ENCODE measurements at regions not wholly inside any gene's neighbourhood (a gene's known extent, or its start where the extent isn't known, plus 50 kb on each side); places are given as distances from the start of the nearest gene placed in this dataset.

DNA sequence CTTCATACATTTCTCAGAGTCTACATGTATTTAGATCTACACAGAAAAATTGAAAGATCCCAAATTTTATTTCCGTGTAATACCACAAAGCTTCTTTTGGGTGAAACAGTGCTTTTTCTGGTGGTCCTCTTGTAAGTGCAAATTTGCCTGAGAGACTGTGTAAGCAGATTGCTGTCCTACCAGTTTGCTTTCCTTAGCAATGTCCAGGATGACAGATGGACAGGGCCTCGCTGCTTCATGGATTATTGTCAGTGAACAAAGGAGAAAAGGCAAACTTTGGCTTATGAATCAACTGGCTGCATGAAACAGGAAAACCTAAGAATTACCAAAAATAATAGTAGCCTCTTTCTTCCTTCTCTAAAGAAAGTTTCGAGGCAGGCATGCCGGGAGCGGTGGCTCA lies 82.6 kb upstream of the UBE2E1 start:
- Histone ChIP-seq H3K4me1 (ENCODE audit: control insufficient read depth in 1 of 2, insufficient read depth in 2 of 2, low read length in 2 of 2) (no peaks in the 10 kb centered on the region), H4K8ac (ENCODE audit: low read depth, low read length) (no peak overlapping the region), H2AK5ac (ENCODE audit: low read length) (no peak overlapping the region), H3K36me3 (ENCODE audit: control insufficient read depth in 1 of 2, insufficient read depth in 2 of 2, low read length in 2 of 2) (no peaks in the 10 kb centered on the region), H3K9me3 (ENCODE audit: insufficient read depth, low read depth, low read length) (no peaks in the 10 kb centered on the region), H3K4me3 (ENCODE audit: low read depth, low read length) (no peak overlapping the region), H3K4ac (ENCODE audit: low read depth, low read length) (no peak overlapping the region), H4K12ac (ENCODE audit: low read depth, low read length) (no peak overlapping the region), H2BK12ac (ENCODE audit: low read length) (no peak overlapping the region), H3K4me2 (ENCODE audit: low read length) (no peak overlapping the region), H3K9ac (ENCODE audit: low read length) (no peak overlapping the region), H3K27ac (ENCODE audit: low read depth, low read length) (no peak overlapping the region), H4K91ac (ENCODE audit: low read depth, low read length) (no peak overlapping the region), H3K79me2 (ENCODE audit: control insufficient read depth, insufficient read depth, low read length, poor library complexity) (no peaks in the 10 kb centered on the region), H2BK5ac (ENCODE audit: low read depth, low read length, poor library complexity) (no peak overlapping the region), H3K79me1 (ENCODE audit: low read length) (no peaks in the 10 kb centered on the region), H2AFZ (ENCODE audit: insufficient read depth, low read length, poor library complexity) (no peak overlapping the region), H3K27me3 (ENCODE audit: insufficient read depth, low read length) (no peaks in the 10 kb centered on the region), H3K14ac (ENCODE audit: low read length) (no peak overlapping the region), H3K18ac (ENCODE audit: low read length) (no peak overlapping the region), H2BK120ac (ENCODE audit: insufficient read depth, low read length, poor library complexity) (no peak overlapping the region), H3K23ac (ENCODE audit: low read length) (no peak overlapping the region)
- DNase-seq, result no peak
- no CpG with 5 or more reads among the region's 5 CpGs for WGBS (ENCODE audit: extremely low coverage, insufficient coverage, insufficient read length)

DNA sequence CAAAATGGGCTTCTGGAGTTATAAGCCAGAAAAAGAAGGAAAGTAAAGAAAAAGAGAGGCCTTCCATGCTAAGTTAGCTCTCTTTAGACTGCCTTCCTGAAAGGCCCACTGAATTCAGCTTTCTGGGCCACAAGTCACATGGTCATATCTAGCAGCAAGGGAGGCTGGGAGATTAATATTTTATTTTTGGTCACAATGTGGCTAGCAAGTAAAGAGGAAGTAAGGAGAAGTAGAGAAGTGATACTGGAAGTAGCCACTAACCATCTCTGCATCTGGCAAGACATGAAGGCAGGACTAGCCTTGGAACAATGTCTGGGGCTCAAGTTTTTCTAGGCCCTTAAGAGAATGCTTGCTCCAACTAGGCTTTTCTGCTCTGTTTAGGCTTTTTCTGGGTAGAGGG lies 81.8 kb upstream of the UBE2E1 start:
- Histone ChIP-seq H3K27ac (ENCODE audit: low read depth, low read length) (no peak overlapping the region), H3K79me2 (ENCODE audit: control insufficient read depth, insufficient read depth, low read length, poor library complexity) (no peaks in the 10 kb centered on the region), H2BK120ac (ENCODE audit: insufficient read depth, low read length, poor library complexity) (no peak overlapping the region), H3K14ac (ENCODE audit: low read length) (no peak overlapping the region), H3K18ac (ENCODE audit: low read length) (no peak overlapping the region), H3K23ac (ENCODE audit: low read length) (no peak overlapping the region), H4K12ac (ENCODE audit: low read depth, low read length) (no peak overlapping the region), H3K79me1 (ENCODE audit: low read length) (peaks cover under 1% of the 10 kb centered on the region), H2BK5ac (ENCODE audit: low read depth, low read length, poor library complexity) (no peak overlapping the region), H3K4ac (ENCODE audit: low read depth, low read length) (no peak overlapping the region), H3K27me3 (ENCODE audit: insufficient read depth, low read length) (no peaks in the 10 kb centered on the region), H3K4me1 (ENCODE audit: control insufficient read depth in 1 of 2, insufficient read depth in 2 of 2, low read length in 2 of 2) (peaks cover 1 to 4% of the 10 kb centered on the region in 2 experiments), H3K4me3 (ENCODE audit: low read depth, low read length) (no peak overlapping the region), H2AFZ (ENCODE audit: insufficient read depth, low read length, poor library complexity) (no peak overlapping the region), H2AK5ac (ENCODE audit: low read length) (no peak overlapping the region), H2BK12ac (ENCODE audit: low read length) (no peak overlapping the region), H3K36me3 (ENCODE audit: control insufficient read depth in 1 of 2, insufficient read depth in 2 of 2, low read length in 2 of 2) (no peaks in the 10 kb centered on the region), H3K9me3 (ENCODE audit: insufficient read depth, low read depth, low read length) (no peaks in the 10 kb centered on the region), H4K8ac (ENCODE audit: low read depth, low read length) (no peak overlapping the region), H3K9ac (ENCODE audit: low read length) (no peak overlapping the region), H4K91ac (ENCODE audit: low read depth, low read length) (no peak overlapping the region), H3K4me2 (ENCODE audit: low read length) (no peak overlapping the region)
- DNase-seq, result no peak

DNA sequence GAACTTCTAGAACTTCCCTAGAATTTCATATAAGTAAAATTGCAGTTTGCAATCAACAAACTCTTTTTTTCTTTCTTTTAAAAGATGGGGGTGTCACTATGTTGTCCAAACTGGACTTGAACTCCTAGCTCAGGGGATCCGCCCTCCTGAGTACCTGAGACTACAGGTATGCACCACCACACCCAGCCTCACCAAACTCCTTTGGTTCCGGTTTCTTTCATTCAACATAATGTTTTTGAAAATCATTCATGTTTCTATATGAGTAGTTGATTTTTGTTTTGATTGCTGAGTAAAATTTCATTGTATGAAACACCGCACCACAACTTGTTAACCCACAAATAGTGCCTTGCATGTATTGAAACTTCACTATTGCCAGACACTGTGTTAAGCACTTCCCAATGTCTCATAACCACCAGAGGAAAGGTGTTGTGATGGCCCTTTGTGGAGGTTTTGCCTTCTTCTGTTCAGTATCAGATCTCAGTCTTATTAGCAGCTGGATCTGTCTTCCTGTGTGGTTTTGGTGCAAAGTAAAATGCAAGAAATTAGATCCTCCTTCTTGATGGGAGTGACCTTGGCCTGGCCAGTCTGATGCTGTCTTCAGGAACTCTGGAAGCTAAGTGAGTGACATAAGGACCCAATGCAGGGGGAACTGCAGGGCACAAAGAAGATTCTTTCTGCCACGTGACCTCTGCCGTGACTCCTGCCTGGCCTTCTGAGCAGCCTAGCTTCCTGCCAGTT lies 78.8 kb upstream of the UBE2E1 start:
- H3K79me2 ChIP-seq (ENCODE audit: control insufficient read depth, insufficient read depth, low read length, poor library complexity), result no peaks in the 10 kb centered on the region
- no peak overlapping the region for H3K27ac ChIP-seq (ENCODE audit: low read depth, low read length)
- no peak overlapping the region for H3K14ac ChIP-seq (ENCODE audit: low read length)
- no peak overlapping the region for H2BK5ac ChIP-seq (ENCODE audit: low read depth, low read length, poor library complexity)
- H3K4me3 ChIP-seq (ENCODE audit: low read depth, low read length), result no peak overlapping the region
- no peak overlapping the region for H3K23ac ChIP-seq (ENCODE audit: low read length)
- no peak overlapping the region for H3K18ac ChIP-seq (ENCODE audit: low read length)
- no peak for DNase-seq
- H2BK12ac ChIP-seq (ENCODE audit: low read length), result no peak overlapping the region
- H3K4me2 ChIP-seq (ENCODE audit: low read length), result no peak overlapping the region
- no CpG with 5 or more reads among the region's 5 CpGs for WGBS (ENCODE audit: extremely low coverage, insufficient coverage, insufficient read length)
- H4K8ac ChIP-seq (ENCODE audit: low read depth, low read length), result no peak overlapping the region
- H2BK120ac ChIP-seq (ENCODE audit: insufficient read depth, low read length, poor library complexity), result no peak overlapping the region
- no peak overlapping the region for H3K9ac ChIP-seq (ENCODE audit: low read length)
- no peaks in the 10 kb centered on the region for H3K27me3 ChIP-seq (ENCODE audit: insufficient read depth, low read length)
- H3K4me1 ChIP-seq (ENCODE audit: control insufficient read depth in 1 of 2, insufficient read depth in 2 of 2, low read length in 2 of 2), result peaks cover 3 to 6% of the 10 kb centered on the region in 2 experiments
- no peak overlapping the region for H3K4ac ChIP-seq (ENCODE audit: low read depth, low read length)
- no peak overlapping the region for H2AK5ac ChIP-seq (ENCODE audit: low read length)
- no peak overlapping the region for H4K12ac ChIP-seq (ENCODE audit: low read depth, low read length)
- no peak overlapping the region for H2AFZ ChIP-seq (ENCODE audit: insufficient read depth, low read length, poor library complexity)
- no peaks in the 10 kb centered on the region for H3K9me3 ChIP-seq (ENCODE audit: insufficient read depth, low read depth, low read length)
- peaks cover 2% of the 10 kb centered on the region for H3K79me1 ChIP-seq (ENCODE audit: low read length)
- H4K91ac ChIP-seq (ENCODE audit: low read depth, low read length), result no peak overlapping the region
- no peaks in the 10 kb centered on the region for H3K36me3 ChIP-seq (ENCODE audit: control insufficient read depth in 1 of 2, insufficient read depth in 2 of 2, low read length in 2 of 2)

DNA sequence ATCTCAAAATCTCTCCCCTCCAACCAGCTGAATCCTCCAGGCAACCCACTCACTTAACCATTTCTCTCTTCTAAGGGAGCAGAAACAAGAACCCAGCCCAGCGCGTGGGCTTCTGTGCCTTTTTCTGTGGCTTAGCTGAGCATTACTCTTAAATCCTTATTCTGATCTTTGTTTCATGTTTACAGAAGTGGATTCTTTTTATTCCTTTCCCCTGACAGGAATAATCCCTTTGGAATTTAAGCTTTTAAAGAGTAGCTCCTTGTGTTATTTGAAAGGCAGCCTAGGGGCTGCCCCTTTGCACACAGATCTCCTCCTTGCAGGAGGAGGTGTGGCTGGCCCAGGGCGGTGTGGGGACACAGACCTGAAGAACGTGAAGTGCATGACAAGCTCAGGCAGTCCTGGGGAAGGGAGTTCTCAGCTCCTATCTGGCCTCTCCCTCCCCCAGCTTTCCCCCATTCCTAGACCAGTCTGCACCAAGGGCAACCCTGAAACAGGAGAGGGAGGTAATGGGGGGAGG lies 77.1 kb upstream of the UBE2E1 start:
- no peak overlapping the region for H4K12ac ChIP-seq (ENCODE audit: low read depth, low read length)
- H3K18ac ChIP-seq (ENCODE audit: low read length), result no peak overlapping the region
- peak overlapping the region; percentile 33 for H3K27ac ChIP-seq (ENCODE audit: low read depth, low read length)
- no peak overlapping the region for H4K8ac ChIP-seq (ENCODE audit: low read depth, low read length)
- H3K9ac ChIP-seq (ENCODE audit: low read length), result no peak overlapping the region
- H3K14ac ChIP-seq (ENCODE audit: low read length), result peak overlapping the region; percentile 47
- H3K23ac ChIP-seq (ENCODE audit: low read length), result no peak overlapping the region
- no peaks in the 10 kb centered on the region for H3K36me3 ChIP-seq (ENCODE audit: control insufficient read depth in 1 of 2, insufficient read depth in 2 of 2, low read length in 2 of 2)
- H3K79me2 ChIP-seq (ENCODE audit: control insufficient read depth, insufficient read depth, low read length, poor library complexity), result no peaks in the 10 kb centered on the region
- peak overlapping the region; percentile 28 for H4K91ac ChIP-seq (ENCODE audit: low read depth, low read length)
- peaks cover 3 to 6% of the 10 kb centered on the region in 2 experiments for H3K4me1 ChIP-seq (ENCODE audit: control insufficient read depth in 1 of 2, insufficient read depth in 2 of 2, low read length in 2 of 2)
- no peaks in the 10 kb centered on the region for H3K9me3 ChIP-seq (ENCODE audit: insufficient read depth, low read depth, low read length)
- no CpG with 5 or more reads among the region's 4 CpGs for WGBS (ENCODE audit: extremely low coverage, insufficient coverage, insufficient read length)
- H3K79me1 ChIP-seq (ENCODE audit: low read length), result peaks cover 2% of the 10 kb centered on the region
- no peak overlapping the region for H2BK5ac ChIP-seq (ENCODE audit: low read depth, low read length, poor library complexity)
- peak; percentile 94 to 95 for DNase-seq
- H3K4ac ChIP-seq (ENCODE audit: low read depth, low read length), result no peak overlapping the region
- peak overlapping the region; percentile 36 for H2BK120ac ChIP-seq (ENCODE audit: insufficient read depth, low read length, poor library complexity)
- no peak overlapping the region for H2AFZ ChIP-seq (ENCODE audit: insufficient read depth, low read length, poor library complexity)
- H3K27me3 ChIP-seq (ENCODE audit: insufficient read depth, low read length), result no peaks in the 10 kb centered on the region
- no peak overlapping the region for H2BK12ac ChIP-seq (ENCODE audit: low read length)
- H3K4me2 ChIP-seq (ENCODE audit: low read length), result no peak overlapping the region
- H3K4me3 ChIP-seq (ENCODE audit: low read depth, low read length), result no peak overlapping the region
- H2AK5ac ChIP-seq (ENCODE audit: low read length), result no peak overlapping the region

Measured in trophoblast cell (in vitro differentiated cells and primary cell).